WTC11 (cell line): ENCODE measurements at regions not wholly inside any gene's neighbourhood (a gene's known extent, or its start where the extent isn't known, plus 50 kb on each side); places are given as distances from the start of the nearest gene placed in this dataset.

ENCODE experiments used
- ATAC-seq: fragments of 200-7000 bp; cut with Tn5 transposase; 2 replicates; pipeline ENCODE4 v1.10.0; 2021; ENCODE audit warnings: mild to moderate bottlenecking, moderate library complexity
- CTCF ChIA-PET: fragments of 300-600 bp; sonication (Branson Sonifier 250); formaldehyde crosslinking; loops from one replicate; lab custom pipeline; 2021; ENCODE audit warnings: antibody characterized with exemption; lab: Charles Lee
- POLR2A ChIA-PET: fragments of 350-600 bp; sonication (Branson Sonifier 250); formaldehyde crosslinking; loops from one replicate; lab custom pipeline; 2021; ENCODE audit warnings: antibody characterized with exemption; lab: Charles Lee
- DNase-seq: peaks from one replicate; pipeline ENCODE4 v3.0.0; 2021; ENCODE audit warnings: low spot score
- H3K27ac Mint-ChIP-seq: 2 replicates; pipeline ENCODE4 v1.8.0; 2021; ENCODE audit warnings: mixed read lengths
- H3K27me3 Mint-ChIP-seq: 2 replicates; pipeline ENCODE4 v1.8.0; 2021; ENCODE audit warnings: low read depth, mild to moderate bottlenecking, moderate library complexity, mixed read lengths
- H3K36me3 Mint-ChIP-seq: 2 replicates; pipeline ENCODE4 v1.8.0; 2021; ENCODE audit warnings: mixed read lengths
- H3K4me1 Mint-ChIP-seq: 2 replicates; pipeline ENCODE4 v1.8.0; 2022; ENCODE audit warnings: mixed read lengths
- H3K4me3 Mint-ChIP-seq: 2 replicates; pipeline ENCODE4 v1.8.0; 2021; ENCODE audit warnings: mild to moderate bottlenecking, moderate library complexity, mixed read lengths
- H3K9me3 Mint-ChIP-seq: 2 replicates; pipeline ENCODE4 v1.8.0; 2021; ENCODE audit warnings: mixed read lengths
- CREB1 ChIP-seq: sonication (generic); formaldehyde crosslinking; IDR thresholded peaks from 2 replicates; pipeline ENCODE4 v1.8.0; 2023; ENCODE audit warnings: mild to moderate bottlenecking, missing genetic modification reagents
- CREM ChIP-seq: sonication (generic); formaldehyde crosslinking; IDR thresholded peaks from 2 replicates; pipeline ENCODE4 v1.8.1; 2022; ENCODE audit warnings: mild to moderate bottlenecking, missing genetic modification reagents, moderate library complexity
- ELF4 ChIP-seq: sonication (generic); formaldehyde crosslinking; IDR thresholded peaks from 2 replicates; pipeline ENCODE4 v1.8.1; 2022; ENCODE audit warnings: low read depth, mild to moderate bottlenecking, moderate library complexity, missing genetic modification reagents
- ETV6 ChIP-seq: sonication (generic); formaldehyde crosslinking; IDR thresholded peaks from 2 replicates; pipeline ENCODE4 v1.8.1; 2022; ENCODE audit warnings: mild to moderate bottlenecking, missing genetic modification reagents
- FOXK1 ChIP-seq: sonication (generic); formaldehyde crosslinking; IDR thresholded peaks from 2 replicates; pipeline ENCODE4 v1.8.0; 2022; ENCODE audit warnings: mild to moderate bottlenecking, moderate library complexity, missing genetic modification reagents
- KAT7 ChIP-seq: sonication (generic); formaldehyde crosslinking; IDR thresholded peaks from 2 replicates; pipeline ENCODE4 v1.8.1; 2023; ENCODE audit warnings: missing genetic modification reagents, mild to moderate bottlenecking, borderline replicate concordance
- MYBL2 ChIP-seq: sonication (generic); formaldehyde crosslinking; IDR thresholded peaks from 2 replicates; pipeline ENCODE4 v1.8.1; 2023; ENCODE audit warnings: mild to moderate bottlenecking, moderate library complexity, missing genetic modification reagents
- OVOL2 ChIP-seq: fragments of 250-450 bp; sonication (Bioruptor Pico); IDR thresholded peaks from 2 replicates; pipeline ENCODE4 v1.9.0; 2021; ENCODE audit warnings: mild to moderate bottlenecking, borderline replicate concordance
- PRRX2 ChIP-seq: fragments of 250-450 bp; sonication (Bioruptor Pico); IDR thresholded peaks from 2 replicates; pipeline ENCODE4 v1.8.0; 2021; ENCODE audit warnings: mild to moderate bottlenecking
- SMAD3 ChIP-seq: sonication (generic); formaldehyde crosslinking; IDR thresholded peaks from 2 replicates; pipeline ENCODE4 v1.8.0; 2022; ENCODE audit warnings: missing genetic modification reagents, mild to moderate bottlenecking, borderline replicate concordance
- SMAD4 ChIP-seq: sonication (generic); formaldehyde crosslinking; IDR thresholded peaks from 2 replicates; pipeline ENCODE4 v1.8.0; 2022; ENCODE audit warnings: mild to moderate bottlenecking, missing genetic modification reagents
- TP53 ChIP-seq: sonication (generic); formaldehyde crosslinking; IDR thresholded peaks from 2 replicates; pipeline ENCODE4 v1.8.1; 2023; ENCODE audit warnings: mild to moderate bottlenecking, missing genetic modification reagents
- ZNF121 ChIP-seq: sonication (generic); formaldehyde crosslinking; IDR thresholded peaks from 2 replicates; pipeline ENCODE4 v1.8.0; 2023; ENCODE audit warnings: missing genetic modification reagents
- ZNF219 ChIP-seq: sonication (generic); formaldehyde crosslinking; IDR thresholded peaks from 2 replicates; pipeline ENCODE4 v1.8.0; 2023; ENCODE audit warnings: missing genetic modification reagents, mild to moderate bottlenecking, borderline replicate concordance
- ZNF263 ChIP-seq: sonication (generic); formaldehyde crosslinking; IDR thresholded peaks from 2 replicates; pipeline ENCODE4 v1.8.1; 2022; ENCODE audit warnings: low read depth, mild to moderate bottlenecking, moderate library complexity, missing genetic modification reagents
- ZNF317 ChIP-seq: sonication (generic); formaldehyde crosslinking; IDR thresholded peaks from 2 replicates; pipeline ENCODE4 v1.8.1; 2023; ENCODE audit warnings: low read depth, mild to moderate bottlenecking, moderate library complexity, missing genetic modification reagents, borderline replicate concordance
- TF ChIP-seq, protein P1 (sequence below): fragments of 250-450 bp; sonication (Bioruptor Pico); IDR thresholded peaks from 2 replicates; pipeline ENCODE4 v1.8.0; 2021; ENCODE audit warnings: mild to moderate bottlenecking
- TF ChIP-seq, protein P2 (sequence below): sonication (generic); formaldehyde crosslinking; IDR thresholded peaks from 2 replicates; pipeline ENCODE4 v1.8.0; 2023; ENCODE audit warnings: missing genetic modification reagents
- TF ChIP-seq, protein P3 (sequence below): fragments of 250-450 bp; sonication (Bioruptor Pico); conservative IDR thresholded peaks from 2 replicates; pipeline ENCODE4 v1.9.0; 2021; ENCODE audit warnings: mild to moderate bottlenecking
- TF ChIP-seq, protein P4 (sequence below): fragments of 250-450 bp; sonication (Bioruptor Pico); IDR thresholded peaks from 2 replicates; pipeline ENCODE4 v1.9.0; 2021; ENCODE audit warnings: mild to moderate bottlenecking
- TF ChIP-seq, protein P5 (sequence below): sonication (generic); formaldehyde crosslinking; IDR thresholded peaks from 2 replicates; pipeline ENCODE4 v1.8.0; 2023; ENCODE audit warnings: mild to moderate bottlenecking, missing genetic modification reagents

DNA sequence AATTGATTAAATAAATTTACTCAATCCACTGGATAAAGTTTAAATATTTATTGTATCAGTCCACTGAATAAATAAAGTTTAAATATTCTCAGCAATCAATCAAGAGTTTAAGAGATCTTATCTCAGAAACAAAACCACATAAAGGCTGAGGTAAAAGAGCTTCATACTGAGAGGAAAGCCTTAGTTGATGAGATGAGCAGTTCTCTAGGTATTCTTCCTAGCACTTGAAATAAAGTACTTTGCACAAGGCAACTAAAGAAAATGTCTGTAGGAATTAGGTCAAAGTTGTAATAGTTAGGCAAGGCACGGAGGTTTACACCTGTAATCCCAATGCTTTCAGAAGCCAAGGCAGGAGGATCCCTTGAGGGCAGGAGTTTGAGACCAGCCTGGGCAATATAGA lies 63.5 kb downstream of the UCHL1 start (continued):
- TF ChIP-seq, protein P1, sequence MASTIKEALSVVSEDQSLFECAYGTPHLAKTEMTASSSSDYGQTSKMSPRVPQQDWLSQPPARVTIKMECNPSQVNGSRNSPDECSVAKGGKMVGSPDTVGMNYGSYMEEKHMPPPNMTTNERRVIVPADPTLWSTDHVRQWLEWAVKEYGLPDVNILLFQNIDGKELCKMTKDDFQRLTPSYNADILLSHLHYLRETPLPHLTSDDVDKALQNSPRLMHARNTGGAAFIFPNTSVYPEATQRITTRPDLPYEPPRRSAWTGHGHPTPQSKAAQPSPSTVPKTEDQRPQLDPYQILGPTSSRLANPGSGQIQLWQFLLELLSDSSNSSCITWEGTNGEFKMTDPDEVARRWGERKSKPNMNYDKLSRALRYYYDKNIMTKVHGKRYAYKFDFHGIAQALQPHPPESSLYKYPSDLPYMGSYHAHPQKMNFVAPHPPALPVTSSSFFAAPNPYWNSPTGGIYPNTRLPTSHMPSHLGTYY (CRISPR knock-in tag): no peak
- TF ChIP-seq PRRX2 (CRISPR knock-in tag) (no peak), ZNF263 (CRISPR knock-in tag) (no peak), ZNF317 (no peak)
- TF ChIP-seq, protein P2, sequence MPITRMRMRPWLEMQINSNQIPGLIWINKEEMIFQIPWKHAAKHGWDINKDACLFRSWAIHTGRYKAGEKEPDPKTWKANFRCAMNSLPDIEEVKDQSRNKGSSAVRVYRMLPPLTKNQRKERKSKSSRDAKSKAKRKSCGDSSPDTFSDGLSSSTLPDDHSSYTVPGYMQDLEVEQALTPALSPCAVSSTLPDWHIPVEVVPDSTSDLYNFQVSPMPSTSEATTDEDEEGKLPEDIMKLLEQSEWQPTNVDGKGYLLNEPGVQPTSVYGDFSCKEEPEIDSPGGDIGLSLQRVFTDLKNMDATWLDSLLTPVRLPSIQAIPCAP (CRISPR knock-in tag): no peak

DNA sequence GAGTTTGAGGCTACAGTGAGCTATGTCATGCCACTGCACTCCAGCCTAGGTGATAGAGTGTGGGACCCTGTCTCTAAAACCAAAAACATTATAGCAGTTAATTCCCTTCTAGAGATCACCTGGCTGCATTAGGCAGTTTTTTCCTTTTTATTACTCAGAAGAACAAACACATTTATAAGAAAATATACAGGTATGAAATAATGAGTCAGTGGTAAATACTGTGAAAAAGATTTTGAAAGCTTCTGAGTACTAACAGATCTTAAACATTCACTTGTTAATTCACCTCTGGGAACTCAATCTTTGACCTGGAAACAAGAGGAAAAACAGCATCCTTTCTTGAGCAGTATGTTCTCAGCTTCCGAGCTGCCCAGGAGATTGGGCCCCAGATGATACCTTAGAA lies 64.1 kb downstream of the UCHL1 start:
- Mint-ChIP-seq H3K27ac (no peak overlapping the region), H3K4me3 (no peak overlapping the region), H3K36me3 (peaks cover 10% of the 10 kb centered on the region), H3K9me3 (peaks cover 38% of the 10 kb centered on the region), H3K27me3 (peaks cover 3% of the 10 kb centered on the region; the same call in 1 of the 2 replicates), H3K4me1 (peaks cover 17% of the 10 kb centered on the region)
- no peak for TF ChIP-seq CREB1 (CRISPR knock-in tag)
- no peak for TF ChIP-seq FOXK1 (CRISPR knock-in tag)
- no peak for TF ChIP-seq ETV6 (CRISPR knock-in tag)
- TF ChIP-seq SMAD3 (CRISPR knock-in tag): no peak
- POLR2A ChIA-PET: no interaction called here
- no peak for DNase-seq
- ATAC-seq: no peak
- CTCF ChIA-PET: no interaction called here

DNA sequence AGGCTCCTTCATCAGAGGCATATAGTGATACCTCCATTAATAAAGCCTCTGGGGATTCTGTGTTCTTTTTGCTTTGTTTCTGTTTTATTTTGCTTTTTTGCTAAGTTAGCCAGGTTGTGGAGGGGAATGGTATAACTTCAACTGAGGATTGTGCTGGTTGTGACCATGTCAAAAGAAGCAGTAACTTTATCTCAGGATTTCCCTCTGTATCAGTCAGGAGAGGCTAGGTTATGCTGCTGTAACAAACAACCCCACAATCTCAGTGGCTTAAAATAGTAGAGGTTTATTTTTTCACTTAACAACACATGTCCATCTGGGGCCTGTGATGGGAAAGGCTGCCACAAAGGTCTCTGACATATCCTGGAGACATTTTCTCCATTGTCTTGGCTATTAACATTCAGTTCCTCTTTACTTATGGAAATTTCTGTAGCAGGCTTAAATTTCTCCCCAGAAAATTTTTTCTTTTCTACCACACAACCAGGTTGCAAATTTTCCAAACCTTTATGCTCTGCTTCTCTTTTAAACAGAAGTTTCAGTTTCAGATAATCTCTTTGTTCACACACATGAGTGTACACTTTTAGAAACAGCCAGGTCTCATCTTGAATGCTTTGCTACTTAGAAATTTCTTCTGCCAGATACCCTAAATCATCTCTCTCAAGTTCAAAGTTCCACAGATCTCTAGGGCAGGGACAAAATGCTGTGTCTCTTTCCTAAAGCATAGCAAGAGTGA lies 64.7 kb downstream of the UCHL1 start:
- no peak for DNase-seq
- H3K4me3 Mint-ChIP-seq: no peak overlapping the region
- H3K36me3 Mint-ChIP-seq: peaks cover 10% of the 10 kb centered on the region
- H3K27ac Mint-ChIP-seq: no peak overlapping the region
- ChIA-PET CTCF (no interaction called here), POLR2A (no interaction called here)
- peaks cover 36% of the 10 kb centered on the region for H3K9me3 Mint-ChIP-seq
- peaks cover 23% of the 10 kb centered on the region for H3K4me1 Mint-ChIP-seq
- TF ChIP-seq TP53 (CRISPR knock-in tag): no peak
- TF ChIP-seq CREM (CRISPR knock-in tag): no peak
- no peak for TF ChIP-seq OVOL2 (CRISPR knock-in tag)
- TF ChIP-seq PRRX2 (CRISPR knock-in tag): no peak
- no peak for TF ChIP-seq CREB1 (CRISPR knock-in tag)
- no peak for TF ChIP-seq ELF4 (CRISPR knock-in tag)
- TF ChIP-seq ZNF219 (CRISPR knock-in tag): no peak
- ATAC-seq: no peak
- peaks cover 3% of the 10 kb centered on the region; the same call in 1 of the 2 replicates for H3K27me3 Mint-ChIP-seq

DNA sequence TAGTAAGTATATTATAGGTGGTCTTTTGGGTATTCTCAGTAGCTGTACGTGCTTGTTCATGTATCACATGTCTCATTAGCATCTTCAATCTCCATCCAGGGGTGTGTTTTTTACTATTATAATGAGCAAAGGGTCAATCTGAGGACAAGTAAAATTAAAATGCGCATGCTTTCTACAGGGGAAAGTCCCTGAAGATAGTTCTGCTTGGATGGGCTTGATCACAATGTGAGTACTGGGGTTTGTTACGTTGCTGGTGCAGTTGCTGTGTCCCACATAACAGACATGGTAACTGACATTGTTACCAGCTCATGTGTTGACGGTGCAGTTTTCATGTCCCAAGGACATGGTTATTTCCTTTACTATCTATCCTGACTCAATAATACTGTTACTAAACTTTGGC lies 65.9 kb downstream of the UCHL1 start:
- peaks cover 10% of the 10 kb centered on the region for H3K36me3 Mint-ChIP-seq
- ATAC-seq: no peak

DNA sequence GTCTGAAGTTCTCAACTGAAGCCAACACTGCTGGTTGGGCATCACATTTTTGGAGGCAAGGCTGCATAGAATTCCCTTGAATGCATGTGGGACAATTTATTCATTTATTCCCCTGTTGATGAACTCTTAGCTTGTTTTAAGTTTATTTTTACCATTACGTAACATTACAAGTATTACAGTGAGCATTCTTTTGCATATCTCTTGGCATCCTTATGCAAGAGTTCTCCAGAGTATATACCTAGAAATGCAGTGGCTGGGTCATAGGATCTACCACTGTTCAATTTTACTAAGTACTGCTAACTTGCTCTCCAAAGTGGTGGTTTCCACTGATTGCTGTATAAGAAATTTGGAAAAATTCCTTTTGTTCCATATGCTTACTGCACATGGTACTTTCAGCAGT lies 66.5 kb downstream of the UCHL1 start:
- H3K27me3 Mint-ChIP-seq: peaks cover 3% of the 10 kb centered on the region; the same call in 1 of the 2 replicates
- no peak overlapping the region for H3K27ac Mint-ChIP-seq
- H3K36me3 Mint-ChIP-seq: peaks cover 10% of the 10 kb centered on the region
- no peak overlapping the region for H3K4me3 Mint-ChIP-seq
- H3K9me3 Mint-ChIP-seq: peaks cover 28% of the 10 kb centered on the region
- ChIA-PET CTCF (no interaction called here), POLR2A (no interaction called here)
- DNase-seq: no peak
- peaks cover 37% of the 10 kb centered on the region for H3K4me1 Mint-ChIP-seq
- no peak for ATAC-seq
- TF ChIP-seq SMAD4 (CRISPR knock-in tag) (no peak), KAT7 (CRISPR knock-in tag) (no peak), ZNF121 (CRISPR knock-in tag) (no peak), ZNF219 (CRISPR knock-in tag) (no peak), PRRX2 (CRISPR knock-in tag) (no peak), CREB1 (CRISPR knock-in tag) (no peak), CREM (CRISPR knock-in tag) (no peak)
- TF ChIP-seq, protein P3, sequence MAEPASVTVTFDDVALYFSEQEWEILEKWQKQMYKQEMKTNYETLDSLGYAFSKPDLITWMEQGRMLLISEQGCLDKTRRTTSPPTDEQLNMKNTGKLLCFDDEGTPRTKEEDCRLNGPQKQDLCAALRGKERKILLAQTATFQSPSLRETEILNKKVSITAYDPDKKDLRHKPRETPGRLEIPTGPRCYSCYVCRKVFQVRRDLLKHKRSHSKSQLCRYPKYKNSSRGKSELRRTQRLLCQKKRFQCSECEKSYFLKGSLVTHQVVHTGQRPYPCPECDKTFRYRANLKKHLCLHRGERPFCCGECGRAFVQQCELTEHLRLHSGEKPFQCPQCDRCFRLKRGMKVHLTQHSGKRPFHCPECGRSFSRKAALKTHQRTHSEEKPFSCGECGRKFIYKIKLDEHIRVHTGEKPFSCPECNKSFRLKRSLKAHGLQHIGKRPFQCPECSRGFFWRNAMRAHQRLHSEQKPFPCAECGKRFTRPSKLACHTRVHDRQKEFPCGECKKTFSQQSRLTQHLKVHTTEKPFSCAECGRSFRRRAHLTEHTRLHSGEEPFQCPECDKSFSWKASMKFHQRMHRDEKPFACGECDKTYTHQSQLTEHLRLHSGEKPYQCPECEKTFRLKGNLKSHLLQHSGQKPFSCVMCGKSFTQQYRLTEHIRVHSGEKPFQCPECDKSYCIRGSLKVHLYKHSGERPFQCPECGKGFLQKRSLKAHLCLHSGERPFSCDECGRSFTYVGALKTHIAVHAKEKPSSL: no peak
- TF ChIP-seq, protein P4, sequence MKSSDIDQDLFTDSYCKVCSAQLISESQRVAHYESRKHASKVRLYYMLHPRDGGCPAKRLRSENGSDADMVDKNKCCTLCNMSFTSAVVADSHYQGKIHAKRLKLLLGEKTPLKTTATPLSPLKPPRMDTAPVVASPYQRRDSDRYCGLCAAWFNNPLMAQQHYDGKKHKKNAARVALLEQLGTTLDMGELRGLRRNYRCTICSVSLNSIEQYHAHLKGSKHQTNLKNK (CRISPR knock-in tag): no peak
- TF ChIP-seq, protein P5, sequence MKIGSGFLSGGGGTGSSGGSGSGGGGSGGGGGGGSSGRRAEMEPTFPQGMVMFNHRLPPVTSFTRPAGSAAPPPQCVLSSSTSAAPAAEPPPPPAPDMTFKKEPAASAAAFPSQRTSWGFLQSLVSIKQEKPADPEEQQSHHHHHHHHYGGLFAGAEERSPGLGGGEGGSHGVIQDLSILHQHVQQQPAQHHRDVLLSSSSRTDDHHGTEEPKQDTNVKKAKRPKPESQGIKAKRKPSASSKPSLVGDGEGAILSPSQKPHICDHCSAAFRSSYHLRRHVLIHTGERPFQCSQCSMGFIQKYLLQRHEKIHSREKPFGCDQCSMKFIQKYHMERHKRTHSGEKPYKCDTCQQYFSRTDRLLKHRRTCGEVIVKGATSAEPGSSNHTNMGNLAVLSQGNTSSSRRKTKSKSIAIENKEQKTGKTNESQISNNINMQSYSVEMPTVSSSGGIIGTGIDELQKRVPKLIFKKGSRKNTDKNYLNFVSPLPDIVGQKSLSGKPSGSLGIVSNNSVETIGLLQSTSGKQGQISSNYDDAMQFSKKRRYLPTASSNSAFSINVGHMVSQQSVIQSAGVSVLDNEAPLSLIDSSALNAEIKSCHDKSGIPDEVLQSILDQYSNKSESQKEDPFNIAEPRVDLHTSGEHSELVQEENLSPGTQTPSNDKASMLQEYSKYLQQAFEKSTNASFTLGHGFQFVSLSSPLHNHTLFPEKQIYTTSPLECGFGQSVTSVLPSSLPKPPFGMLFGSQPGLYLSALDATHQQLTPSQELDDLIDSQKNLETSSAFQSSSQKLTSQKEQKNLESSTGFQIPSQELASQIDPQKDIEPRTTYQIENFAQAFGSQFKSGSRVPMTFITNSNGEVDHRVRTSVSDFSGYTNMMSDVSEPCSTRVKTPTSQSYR: no peak

More for the DNA sequence above, 65.9 kb downstream of the UCHL1 start:
- H3K4me1 Mint-ChIP-seq: peaks cover 33% of the 10 kb centered on the region
- ChIA-PET CTCF (no interaction called here), POLR2A (no interaction called here)
- peaks cover 3% of the 10 kb centered on the region; the same call in 1 of the 2 replicates for H3K27me3 Mint-ChIP-seq
- TF ChIP-seq MYBL2 (CRISPR knock-in tag): no peak
- H3K9me3 Mint-ChIP-seq: peaks cover 30% of the 10 kb centered on the region
- no peak for DNase-seq
- no peak overlapping the region for H3K4me3 Mint-ChIP-seq
- H3K27ac Mint-ChIP-seq: no peak overlapping the region
